T47D (cell line): ENCODE measurements at regions not wholly inside any gene's neighbourhood (a gene's known extent, or its start where the extent isn't known, plus 50 kb on each side); places are given as distances from the start of the nearest gene placed in this dataset.

ENCODE experiments used
- DNase-seq, 2 experiments: peaks; one replicate each; pipeline versions ENCODE4 v3.0.0 to v3.0.0-alpha.2; 2011 to 2012; ENCODE audit warnings: low read depth in 1 of 2, low spot score in 1 of 2
- JUND ChIP-seq: IDR thresholded peaks from 2 replicates; pipeline ENCODE4 v1.6.1; 2012; ENCODE audit warnings: low read depth
- in situ Hi-C: cut with HindIII; loops from 2 replicates; pipeline ENCODE4 v1.10.0; 2016; ENCODE audit warnings: low sequenced_read_pairs, low pct_unique_long_range_greater_than_20kb

DNA sequence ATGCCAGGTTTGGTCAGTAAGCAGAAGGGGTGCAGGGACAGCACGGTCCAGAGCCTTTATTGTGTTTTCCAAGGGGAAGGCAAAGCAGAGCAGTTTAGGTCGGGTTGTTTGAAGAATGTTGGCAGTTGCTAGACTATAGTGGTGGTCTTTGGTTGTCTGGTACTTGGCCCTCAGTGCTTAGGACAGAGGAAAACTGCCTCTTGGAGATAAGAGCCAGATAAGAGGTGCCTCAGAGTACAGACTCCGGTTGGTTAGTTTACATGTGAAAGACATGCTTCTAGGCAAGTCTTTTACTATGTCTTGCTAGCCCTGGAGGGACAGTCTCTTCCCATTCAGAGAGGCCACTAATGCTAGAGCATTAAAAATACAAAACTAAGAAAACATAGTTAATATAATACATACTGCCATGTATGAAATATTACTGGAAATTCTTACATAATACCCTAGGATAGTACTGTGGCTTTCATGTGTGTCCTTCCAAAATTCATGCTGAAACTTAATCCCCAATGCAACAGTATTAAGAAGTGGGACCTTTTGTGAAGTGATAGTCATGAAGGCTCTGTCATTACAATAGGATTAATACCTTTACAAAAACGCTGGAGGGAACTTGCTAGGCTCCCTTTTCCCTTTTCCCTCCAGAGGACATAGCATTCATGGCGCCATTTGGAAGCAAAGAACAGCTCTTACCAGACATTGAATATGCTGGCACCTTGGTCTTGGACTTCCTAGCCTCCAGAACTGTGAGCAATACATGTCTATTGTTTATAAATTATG, 280.4 kb downstream of the TMEM167A start:
- in situ Hi-C loops = no loop called here
- DNase-seq = no peak
- TF ChIP-seq JUND = no peak

DNA sequence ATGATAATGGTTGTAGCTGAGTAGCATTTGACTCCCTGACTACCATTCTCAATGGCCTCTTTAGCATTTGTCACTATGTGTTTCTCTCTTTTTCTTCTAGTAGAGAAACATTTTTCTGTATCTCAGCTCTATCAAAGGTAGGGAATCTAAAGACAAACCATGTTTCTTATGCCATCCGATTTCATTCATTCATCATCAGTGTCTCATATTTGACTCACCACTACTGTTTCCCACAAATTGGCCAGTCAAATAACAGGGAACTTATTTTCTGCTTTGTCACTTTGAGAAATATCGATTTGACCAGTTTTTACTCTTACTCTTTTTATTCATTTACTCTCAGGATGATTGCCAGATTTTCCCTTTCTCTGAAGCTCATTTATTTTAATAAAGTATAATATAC, 282.3 kb downstream of the TMEM167A start:
- in situ Hi-C loops = no loop called here
- DNase-seq = no peak
- TF ChIP-seq JUND = no peak

DNA sequence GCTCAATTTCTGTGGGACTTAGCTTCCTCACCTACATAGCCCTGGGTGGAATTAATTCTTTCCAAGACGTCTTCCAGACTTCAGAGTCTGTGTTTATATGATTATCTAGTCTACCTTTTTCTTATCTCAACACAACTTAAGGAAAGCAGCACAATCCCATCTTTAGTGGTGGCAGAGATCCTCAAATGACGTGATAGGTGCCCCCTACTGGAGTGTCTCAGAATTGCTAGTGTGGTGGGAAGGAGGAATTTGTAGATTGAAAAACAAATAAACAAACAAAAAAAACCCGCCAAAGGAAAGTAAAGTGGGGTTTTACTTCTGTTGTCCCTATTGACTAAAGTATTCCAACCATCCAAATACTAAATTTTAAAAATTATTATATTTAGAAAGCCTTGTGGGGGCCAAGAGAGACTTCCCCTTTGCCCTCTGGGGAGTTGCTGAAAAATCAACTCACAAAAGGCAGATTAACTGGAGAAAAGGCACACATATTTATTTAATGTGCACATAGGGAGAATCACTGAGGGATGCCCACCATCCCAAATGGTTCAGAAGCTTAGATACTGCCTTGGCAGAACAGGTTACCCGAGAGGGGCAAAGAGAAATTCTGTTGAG, 283.3 kb downstream of the TMEM167A start:
- peak in 1 of 2 experiments; percentile 63 for DNase-seq
- TF ChIP-seq JUND = no peak
- in situ Hi-C loops = no loop called here

DNA sequence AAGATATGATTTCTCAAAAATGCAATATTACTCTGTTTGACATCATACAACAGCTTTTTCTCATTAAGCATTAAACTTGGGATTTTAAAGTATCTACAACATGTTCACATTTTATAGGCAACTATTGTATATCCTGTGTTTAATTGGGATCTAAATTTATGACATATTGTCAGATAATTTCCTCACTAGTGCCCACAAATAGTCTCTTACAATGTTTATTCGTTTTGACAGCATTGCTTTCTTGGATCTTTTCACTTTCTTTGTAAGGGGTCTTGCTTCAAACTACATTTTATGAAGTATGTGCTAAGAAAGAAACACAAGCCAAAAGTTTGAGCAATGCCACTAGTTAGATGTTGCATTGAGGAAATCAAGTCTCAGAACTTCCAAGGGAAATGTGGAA, 285.1 kb downstream of the TMEM167A start:
- in situ Hi-C loops = no loop called here
- DNase-seq = no peak
- TF ChIP-seq JUND = no peak

DNA sequence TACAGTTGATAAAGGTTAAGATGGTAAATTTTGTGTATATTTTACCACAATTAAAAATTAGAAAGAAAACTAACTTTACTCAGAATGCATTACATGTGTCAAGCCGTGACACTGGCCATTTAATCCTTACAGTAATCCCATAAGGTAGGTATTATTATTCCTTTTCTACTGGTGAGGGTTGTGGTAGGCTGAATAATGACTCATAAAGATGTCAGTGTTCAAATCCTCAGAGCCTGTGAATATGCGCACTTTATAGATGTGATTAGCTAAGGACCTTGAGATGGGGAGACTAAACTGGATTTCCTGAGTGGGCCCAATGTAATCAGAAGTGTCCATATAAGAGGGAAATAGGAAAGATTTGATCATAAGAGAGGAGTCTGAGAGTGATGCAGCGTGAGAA, 288.1 kb downstream of the TMEM167A start:
- no peak for DNase-seq
- no peak for TF ChIP-seq JUND
- in situ Hi-C loops = no loop called here

DNA sequence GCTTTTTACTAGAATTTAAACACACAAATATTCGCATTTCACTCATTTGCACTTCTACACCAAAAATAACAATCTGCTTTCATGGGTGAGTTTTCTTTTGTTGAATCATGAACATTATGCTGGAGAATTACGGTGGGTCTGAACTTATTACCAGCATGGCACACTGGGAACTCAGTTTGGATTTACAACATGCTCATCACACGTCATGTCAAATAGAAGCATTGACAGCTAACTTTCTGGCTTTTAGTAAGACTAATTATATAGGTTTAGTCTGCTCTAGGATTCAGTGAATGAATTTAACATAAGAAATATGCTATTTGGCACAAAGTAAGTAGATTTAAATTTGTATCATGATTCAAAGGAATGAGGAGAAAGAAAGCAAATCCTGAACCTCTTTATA, 290.4 kb downstream of the TMEM167A start:
- no peak for TF ChIP-seq JUND
- no peak for DNase-seq
- in situ Hi-C loops = no loop called here

DNA sequence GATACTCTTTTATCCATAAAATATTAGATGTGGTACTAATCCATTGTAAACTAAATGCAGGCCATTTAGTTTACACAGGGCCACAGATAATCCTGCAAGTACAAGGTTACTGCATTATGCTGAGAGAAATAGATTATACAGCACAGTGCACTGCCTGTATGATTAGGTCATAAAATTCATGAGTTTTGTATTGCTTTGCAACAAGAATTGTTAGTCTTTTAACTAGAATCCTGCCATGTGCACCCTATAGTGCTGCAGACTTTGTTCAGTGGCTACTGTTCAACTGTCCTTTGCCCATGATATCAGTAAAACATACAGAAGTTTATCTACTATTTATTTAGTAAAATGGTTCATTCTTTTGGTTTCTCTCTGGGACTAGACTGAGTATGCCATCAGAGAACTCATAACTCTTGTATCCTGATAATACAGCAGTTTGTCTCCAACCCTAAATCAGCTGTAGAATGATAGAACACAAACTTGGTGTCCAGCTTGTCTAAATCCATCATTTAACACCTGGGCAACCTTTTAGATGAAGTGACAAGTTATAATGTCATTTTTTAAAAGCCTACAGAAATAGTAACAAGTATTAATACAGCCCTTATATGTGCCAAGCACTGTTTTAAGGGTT, 291.2 kb downstream of the TMEM167A start:
- TF ChIP-seq JUND = no peak
- DNase-seq = no peak
- in situ Hi-C loops = no loop called here

DNA sequence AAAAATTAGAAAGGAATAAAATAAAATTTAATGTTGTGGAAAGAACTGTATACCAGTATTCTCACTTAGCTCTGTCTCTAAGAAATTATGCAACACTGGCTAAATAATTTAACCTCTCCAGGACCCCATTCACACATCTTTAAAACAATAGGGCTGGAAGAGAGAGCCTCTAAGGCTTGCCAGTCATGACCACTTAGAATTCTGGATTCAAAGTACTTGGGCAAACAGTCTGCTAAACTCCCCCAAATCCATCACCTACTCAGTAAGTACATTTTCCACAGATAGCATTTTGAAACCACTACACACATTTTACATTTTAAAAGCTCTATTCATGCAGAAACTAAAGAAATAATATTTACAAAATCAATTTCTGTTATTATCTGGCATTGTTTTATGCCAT, 291.7 kb downstream of the TMEM167A start:
- TF ChIP-seq JUND = no peak
- in situ Hi-C loops = no loop called here
- DNase-seq = no peak

DNA sequence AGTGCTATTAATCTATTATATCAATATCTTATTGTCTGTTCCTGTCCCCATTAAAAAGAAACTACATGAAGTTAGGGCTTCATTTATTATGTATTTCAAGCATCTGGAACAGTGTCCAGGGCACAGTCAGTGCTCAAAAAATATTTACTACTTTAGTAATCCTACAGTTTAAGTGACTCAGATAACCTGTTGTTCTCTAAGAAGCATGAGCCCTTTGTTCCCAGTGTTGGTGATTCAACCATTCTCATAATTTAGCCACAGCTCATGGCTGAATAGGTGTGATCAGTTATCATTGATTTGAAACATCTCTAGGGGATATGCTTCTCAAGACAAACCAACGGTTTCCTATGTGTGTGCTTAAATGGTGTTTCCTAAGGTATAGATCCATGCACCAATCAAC, 292.7 kb downstream of the TMEM167A start:
- in situ Hi-C loops = no loop called here
- no peak for TF ChIP-seq JUND
- DNase-seq = no peak

DNA sequence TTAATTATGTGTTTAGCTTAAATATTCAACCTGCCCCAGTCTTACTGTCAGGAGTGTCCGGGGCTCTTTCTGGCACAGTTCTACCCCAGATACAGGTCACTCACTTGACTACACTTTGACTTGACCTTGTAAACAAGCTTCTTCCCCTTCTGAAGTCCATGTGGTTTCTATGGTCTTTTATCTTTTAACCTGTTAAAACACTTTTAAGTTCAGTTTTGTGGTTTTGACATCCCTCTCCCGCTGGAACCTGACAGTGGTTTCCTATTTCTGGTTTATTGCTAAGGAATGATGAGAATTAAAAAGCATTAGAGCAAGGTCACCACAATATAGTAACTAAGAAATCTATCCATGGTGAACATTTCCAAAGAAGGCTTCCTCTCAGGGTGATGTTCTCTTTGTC, 300.1 kb downstream of the TMEM167A start:
- TF ChIP-seq JUND = no peak
- in situ Hi-C loops = no loop called here
- no peak for DNase-seq

DNA sequence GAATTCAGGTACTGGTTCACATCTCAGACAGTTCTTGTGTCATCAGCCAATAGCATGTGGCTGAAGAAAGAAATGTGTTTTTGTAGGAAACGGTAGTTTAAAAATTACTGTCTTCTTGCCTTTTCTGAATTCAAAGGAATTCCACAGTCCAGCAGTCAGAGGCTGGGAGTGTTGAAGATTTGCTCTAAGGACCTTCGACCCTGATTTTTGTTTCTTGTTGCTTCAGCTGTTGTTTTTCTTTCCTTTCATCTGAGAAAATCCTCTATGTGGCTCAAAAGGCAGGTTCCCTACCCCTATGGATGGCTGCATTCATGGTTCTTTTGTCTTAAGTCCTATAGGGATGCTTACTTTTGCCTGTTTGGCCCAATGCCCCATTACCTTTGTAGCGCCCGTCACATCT, 304.9 kb downstream of the TMEM167A start:
- in situ Hi-C loops = no loop called here
- TF ChIP-seq JUND = no peak
- DNase-seq = no peak

DNA sequence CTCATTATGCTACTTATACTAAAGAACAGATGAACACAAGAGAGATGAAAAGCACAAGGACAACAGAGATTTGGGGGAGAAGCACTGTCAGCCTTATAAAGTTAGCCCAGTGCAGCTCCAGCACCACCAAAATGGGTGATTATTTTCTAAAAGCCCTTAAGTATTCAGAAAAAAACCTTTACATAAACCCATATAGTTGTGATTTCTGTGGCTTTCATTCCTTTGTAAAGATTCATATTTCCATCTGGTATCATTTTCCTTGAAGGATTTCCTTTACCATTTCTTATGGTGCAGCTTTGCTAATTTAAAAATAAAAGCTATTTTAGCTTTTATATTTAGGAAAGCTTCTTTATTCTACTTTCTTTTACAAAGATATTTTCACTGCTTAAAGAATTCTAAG, 311.0 kb downstream of the TMEM167A start:
- no peak for DNase-seq
- TF ChIP-seq JUND = no peak
- in situ Hi-C loops = no loop called here

DNA sequence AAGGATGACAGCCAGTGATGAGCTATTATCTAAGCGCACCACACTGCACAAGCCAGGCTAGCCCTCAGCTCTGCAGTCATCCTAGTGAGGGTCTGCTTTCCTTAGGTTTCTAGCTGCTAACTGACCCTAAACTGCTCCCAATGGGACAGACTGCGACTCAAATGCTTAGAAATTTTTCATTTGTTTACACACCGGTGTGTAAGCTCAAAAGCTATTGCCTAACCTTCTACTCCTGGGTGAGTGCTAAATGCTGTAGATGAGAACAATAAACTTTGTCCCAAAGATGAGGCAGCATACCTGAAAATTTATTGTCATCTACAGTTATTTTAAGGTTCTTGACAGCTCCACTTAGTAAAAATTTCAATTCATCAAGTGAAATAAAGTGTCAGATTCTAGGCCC, 311.4 kb downstream of the TMEM167A start:
- no peak for TF ChIP-seq JUND
- peak in 1 of 2 experiments; percentile 7 for DNase-seq
- in situ Hi-C loops = no loop called here
